HL-60 (cell line): ENCODE measurements at regions not wholly inside any gene's neighbourhood (a gene's known extent, or its start where the extent isn't known, plus 50 kb on each side); places are given as distances from the start of the nearest gene placed in this dataset.

Source experiments
- DNase-seq, 2 experiments: peaks; one replicate each; pipeline ENCODE4 v3.0.0-alpha.2; 2010 to 2020; ENCODE audit warnings: low read depth in 1 of 2, low spot score in 1 of 2
- H3K27ac ChIP-seq: fragments of 250-450 bp; sonication (Bioruptor Pico); replicated peaks from 2 replicates; pipeline ENCODE4 v1.5.1; 2020; ENCODE audit warnings: mild to moderate bottlenecking, moderate library complexity
- H3K27me3 ChIP-seq: fragments of 250-450 bp; sonication (Bioruptor Pico); 2 replicates; pipeline ENCODE4 v1.5.1; 2021; ENCODE audit warnings: mild to moderate bottlenecking, moderate library complexity; ENCODE audit not compliant: insufficient read depth, poor library complexity, severe bottlenecking
- H3K4me3 ChIP-seq: replicated peaks from 2 replicates; pipeline ENCODE4 v1.5.1; 2011; ENCODE audit warnings: mild to moderate bottlenecking, control low read depth, low read length; ENCODE audit not compliant: insufficient read depth
- GABPA ChIP-seq: IDR thresholded peaks from 2 replicates; pipeline ENCODE4 v1.6.1; 2012; ENCODE audit warnings: low read depth
- POLR2AphosphoS5 ChIP-seq: IDR thresholded peaks from 2 replicates; pipeline ENCODE4 v1.6.1; 2012; ENCODE audit warnings: low read depth
- SPI1 ChIP-seq: IDR thresholded peaks from 2 replicates; pipeline ENCODE4 v1.6.1; 2012; ENCODE audit warnings: low read depth, mild to moderate bottlenecking, borderline replicate concordance
- TF ChIP-seq, protein P1 (sequence below): IDR thresholded peaks from 2 replicates; pipeline ENCODE4 v1.6.1; 2012; ENCODE audit warnings: low read depth; ENCODE audit not compliant: insufficient replicate concordance
- TF ChIP-seq, protein P2 (sequence below): IDR thresholded peaks from one replicate; pipeline ENCODE4 v1.5.1; 2011; ENCODE audit warnings: low read length, control low read depth, inconsistent platforms; ENCODE audit not compliant: insufficient read depth

DNA sequence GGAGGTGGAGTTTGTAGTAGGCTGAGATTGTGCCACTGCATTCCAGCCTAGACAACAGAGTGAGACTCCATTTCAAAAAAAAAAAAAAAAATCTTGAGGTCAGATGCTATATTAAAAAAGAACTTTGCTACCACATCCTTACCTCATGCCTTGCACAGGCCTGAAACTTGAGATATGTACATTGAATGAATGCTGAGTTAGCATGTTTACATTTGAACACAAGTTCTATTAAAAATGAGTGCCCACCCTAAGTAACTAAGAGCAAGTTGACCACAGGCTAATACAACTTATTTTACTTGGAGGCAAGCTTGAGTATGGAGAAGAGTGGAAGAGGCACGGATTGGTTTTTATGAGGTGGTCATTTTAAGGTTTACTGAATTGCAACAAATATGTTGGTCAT is 276.6 kb upstream of the GATB start:
- Histone ChIP-seq H3K4me3 (no peak overlapping the region), H3K27me3 (no peaks in the 10 kb centered on the region), H3K27ac (no peak overlapping the region)
- DNase-seq = no peak
- TF ChIP-seq GABPA (no peak), SPI1 (no peak), POLR2AphosphoS5 (no peak)
- TF ChIP-seq, protein P1, sequence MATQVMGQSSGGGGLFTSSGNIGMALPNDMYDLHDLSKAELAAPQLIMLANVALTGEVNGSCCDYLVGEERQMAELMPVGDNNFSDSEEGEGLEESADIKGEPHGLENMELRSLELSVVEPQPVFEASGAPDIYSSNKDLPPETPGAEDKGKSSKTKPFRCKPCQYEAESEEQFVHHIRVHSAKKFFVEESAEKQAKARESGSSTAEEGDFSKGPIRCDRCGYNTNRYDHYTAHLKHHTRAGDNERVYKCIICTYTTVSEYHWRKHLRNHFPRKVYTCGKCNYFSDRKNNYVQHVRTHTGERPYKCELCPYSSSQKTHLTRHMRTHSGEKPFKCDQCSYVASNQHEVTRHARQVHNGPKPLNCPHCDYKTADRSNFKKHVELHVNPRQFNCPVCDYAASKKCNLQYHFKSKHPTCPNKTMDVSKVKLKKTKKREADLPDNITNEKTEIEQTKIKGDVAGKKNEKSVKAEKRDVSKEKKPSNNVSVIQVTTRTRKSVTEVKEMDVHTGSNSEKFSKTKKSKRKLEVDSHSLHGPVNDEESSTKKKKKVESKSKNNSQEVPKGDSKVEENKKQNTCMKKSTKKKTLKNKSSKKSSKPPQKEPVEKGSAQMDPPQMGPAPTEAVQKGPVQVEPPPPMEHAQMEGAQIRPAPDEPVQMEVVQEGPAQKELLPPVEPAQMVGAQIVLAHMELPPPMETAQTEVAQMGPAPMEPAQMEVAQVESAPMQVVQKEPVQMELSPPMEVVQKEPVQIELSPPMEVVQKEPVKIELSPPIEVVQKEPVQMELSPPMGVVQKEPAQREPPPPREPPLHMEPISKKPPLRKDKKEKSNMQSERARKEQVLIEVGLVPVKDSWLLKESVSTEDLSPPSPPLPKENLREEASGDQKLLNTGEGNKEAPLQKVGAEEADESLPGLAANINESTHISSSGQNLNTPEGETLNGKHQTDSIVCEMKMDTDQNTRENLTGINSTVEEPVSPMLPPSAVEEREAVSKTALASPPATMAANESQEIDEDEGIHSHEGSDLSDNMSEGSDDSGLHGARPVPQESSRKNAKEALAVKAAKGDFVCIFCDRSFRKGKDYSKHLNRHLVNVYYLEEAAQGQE = no peak
- TF ChIP-seq, protein P2, sequence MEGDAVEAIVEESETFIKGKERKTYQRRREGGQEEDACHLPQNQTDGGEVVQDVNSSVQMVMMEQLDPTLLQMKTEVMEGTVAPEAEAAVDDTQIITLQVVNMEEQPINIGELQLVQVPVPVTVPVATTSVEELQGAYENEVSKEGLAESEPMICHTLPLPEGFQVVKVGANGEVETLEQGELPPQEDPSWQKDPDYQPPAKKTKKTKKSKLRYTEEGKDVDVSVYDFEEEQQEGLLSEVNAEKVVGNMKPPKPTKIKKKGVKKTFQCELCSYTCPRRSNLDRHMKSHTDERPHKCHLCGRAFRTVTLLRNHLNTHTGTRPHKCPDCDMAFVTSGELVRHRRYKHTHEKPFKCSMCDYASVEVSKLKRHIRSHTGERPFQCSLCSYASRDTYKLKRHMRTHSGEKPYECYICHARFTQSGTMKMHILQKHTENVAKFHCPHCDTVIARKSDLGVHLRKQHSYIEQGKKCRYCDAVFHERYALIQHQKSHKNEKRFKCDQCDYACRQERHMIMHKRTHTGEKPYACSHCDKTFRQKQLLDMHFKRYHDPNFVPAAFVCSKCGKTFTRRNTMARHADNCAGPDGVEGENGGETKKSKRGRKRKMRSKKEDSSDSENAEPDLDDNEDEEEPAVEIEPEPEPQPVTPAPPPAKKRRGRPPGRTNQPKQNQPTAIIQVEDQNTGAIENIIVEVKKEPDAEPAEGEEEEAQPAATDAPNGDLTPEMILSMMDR = no peak

DNA sequence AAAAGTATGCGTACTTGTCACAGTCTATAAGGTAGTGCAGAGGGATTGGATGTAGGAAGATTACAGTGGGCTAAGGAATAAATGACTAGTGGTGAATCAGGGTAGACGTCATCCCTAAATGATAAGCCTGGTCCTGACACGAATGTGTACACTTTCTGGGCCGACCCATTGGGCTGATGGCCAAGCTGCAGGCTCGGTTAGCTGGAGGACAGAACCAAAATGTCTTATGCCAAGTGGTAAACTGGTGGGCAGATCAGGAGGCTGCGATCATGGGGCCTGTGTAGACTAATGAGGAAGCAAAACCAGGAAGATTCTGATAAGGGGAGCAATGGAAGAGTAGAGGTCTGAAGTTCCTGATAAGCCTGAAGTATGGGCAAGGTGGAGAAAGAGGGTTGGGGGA is 272.8 kb upstream of the GATB start:
- Histone ChIP-seq H3K4me3 (no peak overlapping the region), H3K27me3 (no peaks in the 10 kb centered on the region), H3K27ac (no peak overlapping the region)
- TF ChIP-seq, protein P1 = no peak
- TF ChIP-seq GABPA = no peak
- TF ChIP-seq, protein P2 = no peak
- TF ChIP-seq POLR2AphosphoS5 = no peak
- TF ChIP-seq SPI1 = no peak
- no peak for DNase-seq

DNA sequence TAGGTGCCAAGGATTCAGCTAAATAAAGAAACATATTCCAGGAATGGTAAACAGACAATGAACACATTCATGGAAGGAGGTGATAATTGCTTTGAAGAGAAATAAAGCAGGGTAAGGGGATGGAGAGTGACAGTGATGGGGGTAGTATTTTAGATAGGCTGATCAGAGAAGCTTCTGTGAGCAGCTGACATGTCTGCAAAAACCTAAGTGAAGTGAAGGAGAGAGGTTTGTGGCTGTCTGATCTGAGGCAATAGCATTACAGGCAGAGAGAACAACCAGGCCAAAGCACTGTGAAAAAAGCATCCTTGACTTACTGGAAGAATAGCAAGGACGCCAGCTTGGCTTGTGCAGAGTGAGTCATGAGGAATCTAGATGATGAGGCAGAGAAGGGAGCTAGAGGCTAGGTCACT is 271.9 kb upstream of the GATB start:
- TF ChIP-seq POLR2AphosphoS5 (no peak), GABPA (no peak), SPI1 (no peak)
- TF ChIP-seq, protein P2 = no peak
- TF ChIP-seq, protein P1 = no peak
- H3K4me3 ChIP-seq = no peak overlapping the region
- no peak overlapping the region for H3K27ac ChIP-seq
- no peaks in the 10 kb centered on the region for H3K27me3 ChIP-seq
- DNase-seq = no peak
